Left renal cortex interstitium (tissue), 4 donors: ENCODE measurements at regions not wholly inside any gene's neighbourhood (a gene's known extent, or its start where the extent isn't known, plus 50 kb on each side); places are given as distances from the start of the nearest gene placed in this dataset.

Experiments used
- DNase-seq, 4 donors: peaks; one replicate each; pipeline ENCODE4 v3.0.0-alpha.2; 2013; ENCODE audit warnings: low read depth in 4 of 4, low spot score in 2 of 4, missing footprints in 1 of 4

DNA sequence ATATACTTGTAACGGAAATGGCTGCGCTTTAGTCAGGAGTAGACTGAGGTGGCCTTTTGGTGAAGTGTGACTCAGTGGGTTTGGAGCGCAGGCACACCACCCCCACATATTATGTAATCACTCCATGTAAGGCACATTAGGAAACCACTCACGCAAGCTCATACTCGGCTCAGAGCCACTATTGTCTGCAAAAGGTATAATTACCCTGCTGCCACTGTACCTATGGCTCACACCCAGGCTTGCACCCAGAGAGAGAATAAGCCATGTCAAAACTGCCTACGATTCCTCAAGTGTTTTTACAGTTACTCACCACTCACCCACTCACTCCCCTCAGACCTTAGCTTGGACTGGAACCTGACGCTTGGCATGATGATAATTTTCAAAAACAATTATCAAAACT, 611.9 kb upstream of the CCDC54 start:
- DNase-seq, result no peak

DNA sequence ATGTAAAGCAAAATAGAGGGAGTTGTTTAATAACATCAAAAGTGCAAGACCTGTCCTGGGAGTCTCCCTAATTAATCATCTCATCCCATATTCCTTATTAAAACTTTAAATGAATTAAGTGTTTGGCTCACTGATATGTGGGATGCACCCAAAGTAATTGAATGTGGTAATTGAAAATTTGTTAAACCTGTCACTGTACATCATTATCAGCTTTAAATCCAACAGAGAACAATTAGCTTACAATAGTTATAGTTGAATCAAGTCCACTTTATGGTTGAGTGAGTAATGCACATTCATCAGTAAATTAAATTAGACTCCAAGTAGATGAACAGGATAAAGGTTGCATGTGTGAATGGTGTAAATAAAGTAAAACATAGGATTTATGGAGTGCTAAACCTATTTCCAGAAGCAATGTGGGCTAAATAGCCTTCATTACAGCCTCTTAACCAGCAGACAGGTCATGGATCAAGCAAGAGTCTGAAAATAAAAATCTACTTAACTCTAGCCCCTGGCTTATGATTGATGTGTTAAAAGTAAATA, 608.2 kb upstream of the CCDC54 start:
- DNase-seq, result no peak

- DNase-seq, result no peak
Measured at GRCh38 chr3:106773795-106774194, 603.4 kb upstream of the CCDC54 start.

- DNase-seq, result no peak
Measured at GRCh38 chr3:106783231-106783630, 594.0 kb upstream of the CCDC54 start.

- no peak for DNase-seq
Measured at GRCh38 chr3:106789276-106789675, 588.0 kb upstream of the CCDC54 start.

DNA sequence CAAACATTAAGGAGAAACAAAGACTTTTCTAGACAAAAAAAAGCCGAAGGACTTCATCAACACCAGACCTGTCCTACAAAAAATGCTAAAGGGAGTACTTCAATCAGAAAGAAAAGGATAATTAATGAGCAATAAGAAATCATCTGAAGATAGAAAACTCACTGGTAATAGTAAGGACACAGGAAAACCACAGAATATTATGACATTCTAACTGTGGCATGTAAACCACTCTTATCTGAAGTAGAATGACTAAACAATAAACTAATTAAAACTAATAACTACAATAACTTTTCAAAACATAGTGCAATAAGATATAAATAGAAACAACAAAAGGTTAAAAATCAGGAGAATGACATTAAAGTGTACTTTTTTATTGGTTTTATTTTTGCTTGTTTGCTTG, 584.5 kb upstream of the CCDC54 start:
- no peak for DNase-seq

- DNase-seq, result no peak
Measured at GRCh38 chr3:106794442-106794841, 582.8 kb upstream of the CCDC54 start.

DNA sequence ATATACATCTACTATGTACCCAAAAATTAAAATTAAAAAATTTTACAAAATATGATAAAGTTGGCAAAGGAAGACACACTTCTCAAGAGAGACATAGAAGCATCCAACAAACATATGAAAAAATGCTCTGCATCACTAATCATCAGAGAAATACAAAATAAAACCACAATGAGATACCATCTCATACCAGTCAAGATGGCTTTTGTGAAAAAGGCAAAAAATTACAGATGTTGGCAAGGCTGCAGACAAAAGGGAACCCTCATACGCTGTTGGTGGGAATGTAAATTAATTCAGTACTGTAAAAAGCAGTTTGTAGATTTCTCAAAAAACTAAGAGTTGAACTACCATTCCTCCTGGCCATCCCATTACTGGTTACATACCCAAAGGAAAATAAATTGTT, 581.7 kb upstream of the CCDC54 start:
- DNase-seq, result no peak

GRCh38 chr3:106797461-106797860, 579.8 kb upstream of the CCDC54 start:
- no peak for DNase-seq

GRCh38 chr3:106805625-106806024, 571.6 kb upstream of the CCDC54 start:
- no peak for DNase-seq

DNA sequence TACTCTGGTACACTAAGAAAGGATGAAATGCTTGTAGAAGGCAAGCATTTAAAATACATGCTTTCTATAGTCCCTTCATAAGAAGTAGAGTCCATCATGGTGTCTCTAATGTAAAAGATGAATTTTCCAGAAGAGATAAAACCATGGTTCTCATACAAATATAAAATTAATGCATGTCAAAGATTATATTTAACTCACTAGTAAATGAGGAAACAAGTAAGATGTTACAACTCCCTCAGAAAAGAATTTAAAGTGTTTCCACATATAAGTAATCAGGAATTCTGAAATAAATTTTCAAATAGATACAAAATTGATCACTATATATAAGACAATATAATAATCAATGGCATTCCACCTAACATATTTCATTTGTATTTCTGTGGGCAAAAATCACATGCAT, 570.3 kb upstream of the CCDC54 start:
- no peak for DNase-seq

GRCh38 chr3:106809041-106809440, 568.2 kb upstream of the CCDC54 start:
- DNase-seq, result no peak

DNA sequence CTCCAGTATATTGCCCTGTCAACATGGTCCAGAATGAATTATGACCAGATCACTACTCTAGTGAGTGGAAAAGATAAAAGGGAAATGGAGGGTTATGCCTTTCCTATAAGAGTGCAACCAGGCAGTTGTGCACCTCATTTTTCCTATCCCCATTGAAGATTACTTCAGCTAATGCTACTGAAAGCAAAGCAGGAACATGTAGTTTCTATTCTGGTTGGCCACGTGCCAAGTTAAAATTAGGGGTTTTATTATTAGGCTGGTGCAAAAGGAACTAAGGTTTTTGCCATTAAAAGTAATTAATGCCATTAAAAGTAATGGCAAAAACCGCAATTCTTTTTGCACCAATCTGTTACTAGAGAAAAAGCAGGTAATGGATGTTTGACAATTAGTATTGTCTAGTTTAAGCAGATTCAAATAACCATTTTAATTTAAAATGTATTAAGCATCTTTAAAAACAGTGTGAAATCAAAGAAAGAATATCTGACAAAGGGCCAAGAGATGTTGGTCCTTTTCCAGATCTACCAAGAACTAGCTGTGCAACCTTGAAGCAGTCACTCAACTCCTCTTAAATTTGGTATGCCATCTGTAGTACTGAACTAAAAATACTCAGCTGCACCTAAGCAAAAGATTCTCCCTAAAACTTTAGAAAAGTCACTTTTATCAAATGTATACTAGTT, 567.5 kb upstream of the CCDC54 start:
- no peak for DNase-seq

DNA sequence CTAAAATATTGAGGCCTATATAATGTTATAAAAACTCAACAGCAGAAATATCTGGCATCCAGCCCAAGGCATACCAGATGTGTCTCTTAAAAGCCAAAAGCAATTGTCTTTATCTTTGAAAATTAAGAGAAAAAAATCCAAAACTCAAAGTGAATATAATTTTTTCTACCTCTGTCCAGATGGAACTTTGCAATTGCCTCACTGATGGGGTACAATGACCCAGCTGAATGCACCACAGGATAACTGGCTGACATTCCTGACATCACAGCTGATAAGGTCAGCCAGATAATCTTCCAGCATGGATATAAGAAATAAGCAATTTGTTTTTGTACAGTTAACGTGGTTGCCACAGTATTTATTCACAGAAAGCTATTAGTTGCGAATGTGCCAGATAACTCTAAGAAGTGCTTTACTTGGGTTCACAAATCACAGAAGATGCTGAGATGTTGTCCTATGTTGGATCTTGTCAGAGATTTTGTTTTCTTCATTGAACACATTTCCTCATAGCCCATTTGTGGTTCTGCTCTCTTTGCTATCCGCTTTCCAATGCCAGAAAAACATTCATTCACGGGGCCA, 566.9 kb upstream of the CCDC54 start:
- DNase-seq, result no peak

GRCh38 chr3:106811376-106811775, 565.9 kb upstream of the CCDC54 start:
- DNase-seq, result no peak

GRCh38 chr3:106813742-106814141, 563.5 kb upstream of the CCDC54 start:
- no peak for DNase-seq

DNA sequence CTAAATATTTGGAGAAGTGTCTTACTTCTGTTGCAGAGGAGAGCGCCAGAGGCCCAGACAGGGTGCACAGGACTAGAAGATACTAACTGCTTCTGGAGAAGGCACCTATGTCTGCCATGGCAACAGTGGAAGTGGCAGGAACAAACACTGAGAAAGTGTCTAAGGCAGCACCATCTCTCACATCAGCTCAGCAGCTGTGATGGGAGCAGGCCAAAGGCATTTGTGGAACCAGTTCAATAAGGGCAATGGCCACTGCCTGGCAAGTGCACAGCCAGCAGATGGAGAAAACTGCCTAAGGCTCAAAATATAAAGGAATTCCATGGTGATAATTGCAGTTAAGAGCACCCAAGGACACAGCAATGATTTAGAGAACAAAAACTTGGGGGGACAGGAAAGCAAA, 563.0 kb upstream of the CCDC54 start:
- DNase-seq, result no peak

DNA sequence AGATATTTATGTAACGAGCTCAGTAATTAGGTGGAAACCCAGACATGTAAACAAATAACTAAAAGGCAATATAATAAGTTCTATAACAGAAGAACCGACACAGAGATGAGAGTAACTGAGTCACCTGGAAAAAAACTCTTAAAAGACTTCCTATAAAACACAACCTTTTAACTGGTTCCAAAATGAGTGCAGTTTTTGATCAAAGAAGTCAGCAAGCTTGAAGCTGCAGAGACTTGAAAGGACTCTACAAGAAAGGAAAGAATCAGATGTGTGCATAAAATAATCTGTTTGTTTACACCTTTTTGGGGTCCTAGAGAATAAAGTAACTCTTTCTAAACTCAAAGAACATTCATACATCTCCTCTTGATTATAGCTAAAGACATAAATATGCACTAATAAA, 560.4 kb upstream of the CCDC54 start:
- no peak for DNase-seq

DNA sequence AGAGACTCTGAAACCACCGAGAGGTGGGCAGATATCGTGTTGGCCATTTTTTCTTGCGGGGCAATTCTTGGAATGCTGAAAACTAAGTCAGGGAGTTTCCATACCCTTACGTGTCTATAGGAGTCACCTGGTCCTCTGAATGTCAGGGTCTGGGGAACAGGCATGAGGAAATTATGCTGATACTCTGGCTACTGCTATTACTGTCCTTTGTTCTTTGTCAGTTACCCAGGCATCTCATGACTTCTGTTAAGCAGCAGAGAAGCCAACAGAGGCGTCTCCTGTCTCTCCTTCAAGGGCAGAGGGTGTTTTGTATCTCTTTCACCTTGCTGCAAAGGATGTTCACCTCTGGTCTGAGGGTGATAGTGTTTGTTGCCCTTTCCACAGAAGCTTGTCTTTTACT, 559.5 kb upstream of the CCDC54 start:
- no peak for DNase-seq

DNA sequence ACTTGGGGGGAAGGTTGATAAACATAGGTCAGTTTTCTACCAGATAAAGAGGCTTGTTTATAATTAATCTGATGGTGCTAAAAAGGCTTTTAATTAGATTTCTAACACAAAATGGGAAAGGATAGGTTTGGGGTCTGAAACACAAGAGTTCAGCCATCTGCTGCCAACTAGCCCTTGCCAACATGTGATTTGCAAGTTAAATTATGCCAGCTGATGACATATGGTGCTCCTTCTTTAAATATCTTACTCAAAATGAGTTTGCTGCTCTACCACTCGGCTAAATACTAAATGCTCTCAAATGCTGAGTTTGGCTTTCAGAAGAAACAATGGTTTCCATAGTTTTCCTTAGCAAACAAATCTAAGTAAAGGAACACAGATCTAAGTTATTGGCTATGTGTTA, 557.8 kb upstream of the CCDC54 start:
- no peak for DNase-seq

GRCh38 chr3:106820726-106821362, 556.4 kb upstream of the CCDC54 start:
- DNase-seq, result no peak

GRCh38 chr3:106821801-106822200, 555.4 kb upstream of the CCDC54 start:
- DNase-seq, result no peak
